ENCODE measurements at regions not wholly inside any gene's neighbourhood (a gene's known extent, or its start where the extent isn't known, plus 50 kb on each side); places are given as distances from the start of the nearest gene placed in this dataset.

DNA sequence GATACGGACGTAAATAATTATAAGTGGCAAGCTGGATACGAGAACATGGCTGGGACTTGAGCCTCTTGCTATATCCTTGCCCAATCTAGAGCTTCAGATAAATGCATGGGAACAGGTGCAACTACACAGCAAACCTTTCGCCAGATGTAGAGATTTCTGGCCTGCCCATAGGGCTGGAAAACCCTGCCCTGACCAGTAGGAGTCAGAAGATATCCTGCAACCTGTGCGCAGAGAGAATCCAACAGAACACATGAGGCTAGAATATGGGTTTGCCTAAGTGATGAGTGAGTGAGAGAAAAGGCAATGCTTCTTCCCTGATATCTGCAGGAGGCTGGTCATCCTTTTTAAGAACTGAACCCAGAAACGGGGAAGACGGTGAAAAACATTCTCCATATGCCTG, 805.3 kb upstream of the TENM3 start:
- Histone ChIP-seq H3K23ac (ENCODE audit: low read length) (no peak overlapping the region), H2AK5ac (ENCODE audit: low read length) (no peak overlapping the region), H3K4me1 (ENCODE audit: control insufficient read depth, low read depth, low read length) (no peaks in the 10 kb centered on the region), H3K27ac (ENCODE audit: low read depth, low read length) (no peak overlapping the region), H4K8ac (ENCODE audit: low read depth, low read length) (no peak overlapping the region), H2BK15ac (replicated peaks; ENCODE audit: low read depth) (no peak overlapping the region), H3K36me3 (ENCODE audit: control insufficient read depth, insufficient read depth, low read length) (no peaks in the 10 kb centered on the region), H2BK120ac (ENCODE audit: low read depth, low read length) (no peak overlapping the region), H2BK5ac (ENCODE audit: low read length) (no peak overlapping the region), H3K4me3 (ENCODE audit: low read length) (no peak overlapping the region), H3K27me3 (ENCODE audit: insufficient read depth, low read length, poor library complexity) (no peaks in the 10 kb centered on the region), H3K79me2 (ENCODE audit: control insufficient read depth, insufficient read depth, low read length) (no peaks in the 10 kb centered on the region), H3K56ac (ENCODE audit: low read length) (no peak overlapping the region), H4K5ac (ENCODE audit: low read length) (no peak overlapping the region), H3K9ac (ENCODE audit: low read length) (no peak overlapping the region), H3K18ac (ENCODE audit: low read length) (no peak overlapping the region), H3K4ac (ENCODE audit: low read depth, low read length) (no peak overlapping the region), H3K79me1 (ENCODE audit: low read length) (no peaks in the 10 kb centered on the region), H3K4me2 (ENCODE audit: low read length) (no peak overlapping the region)
- WGBS (ENCODE audit: extremely low coverage, insufficient coverage, low lambda C conversion rate) = no CpG with 5 or more reads among the region's 7 CpGs
- DNase-seq = peak; percentile 2

DNA sequence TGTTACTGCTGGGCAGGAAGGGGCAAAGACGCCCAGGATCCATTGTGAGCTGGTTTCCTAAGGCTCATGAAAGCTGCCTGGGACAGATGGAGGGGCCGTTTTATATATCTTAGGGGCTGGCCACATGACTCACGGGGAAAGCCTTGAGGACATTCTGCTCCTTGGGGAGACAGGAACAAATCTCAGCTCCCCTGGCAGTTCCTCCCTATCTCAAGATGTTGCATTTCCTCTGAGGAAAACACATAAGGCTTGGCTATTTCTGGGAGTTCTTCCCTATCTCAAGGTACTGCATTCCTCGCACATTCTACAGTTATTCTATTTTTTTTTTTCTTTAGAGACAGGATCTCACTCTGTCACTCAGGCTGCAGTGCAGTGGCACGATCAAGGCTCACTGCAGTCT, 804.6 kb upstream of the TENM3 start:
- DNase-seq = peak; percentile 2
- Histone ChIP-seq H3K18ac (ENCODE audit: low read length) (no peak overlapping the region), H3K23ac (ENCODE audit: low read length) (no peak overlapping the region), H3K36me3 (ENCODE audit: control insufficient read depth, insufficient read depth, low read length) (no peaks in the 10 kb centered on the region), H3K79me1 (ENCODE audit: low read length) (no peaks in the 10 kb centered on the region), H2BK5ac (ENCODE audit: low read length) (no peak overlapping the region), H4K5ac (ENCODE audit: low read length) (no peak overlapping the region), H2BK120ac (ENCODE audit: low read depth, low read length) (no peak overlapping the region), H3K4me3 (ENCODE audit: low read length) (no peak overlapping the region), H2BK15ac (replicated peaks; ENCODE audit: low read depth) (no peak overlapping the region), H4K8ac (ENCODE audit: low read depth, low read length) (no peak overlapping the region), H3K79me2 (ENCODE audit: control insufficient read depth, insufficient read depth, low read length) (no peaks in the 10 kb centered on the region), H3K4ac (ENCODE audit: low read depth, low read length) (no peak overlapping the region), H3K4me2 (ENCODE audit: low read length) (no peak overlapping the region), H3K27ac (ENCODE audit: low read depth, low read length) (no peak overlapping the region), H2AK5ac (ENCODE audit: low read length) (no peak overlapping the region), H3K4me1 (ENCODE audit: control insufficient read depth, low read depth, low read length) (no peaks in the 10 kb centered on the region), H3K27me3 (ENCODE audit: insufficient read depth, low read length, poor library complexity) (no peaks in the 10 kb centered on the region), H3K9ac (ENCODE audit: low read length) (no peak overlapping the region), H3K56ac (ENCODE audit: low read length) (no peak overlapping the region)
- WGBS (ENCODE audit: extremely low coverage, insufficient coverage, low lambda C conversion rate) = no CpG with 5 or more reads among the region's 5 CpGs

DNA sequence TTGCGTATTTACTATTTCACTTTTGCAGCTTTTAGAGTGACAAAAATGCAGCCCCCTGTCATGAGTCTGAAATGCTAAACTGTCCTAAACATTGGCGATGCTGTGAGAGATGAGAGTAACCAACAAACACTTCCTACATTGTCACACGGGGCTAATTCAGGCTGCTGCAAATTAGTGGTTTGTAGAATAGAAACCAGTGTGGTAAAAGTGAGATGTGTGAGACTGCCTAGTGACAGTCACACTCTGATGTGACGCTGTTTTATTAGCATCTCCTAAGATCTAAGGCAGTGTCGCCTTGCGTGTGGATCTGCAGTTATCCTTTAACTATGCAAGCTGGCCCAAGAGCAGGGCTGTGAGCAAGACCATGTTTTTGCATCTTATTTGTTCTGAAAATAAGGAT, 800.2 kb upstream of the TENM3 start:
- no CpG with 5 or more reads among the region's 6 CpGs for WGBS (ENCODE audit: extremely low coverage, insufficient coverage, low lambda C conversion rate)
- H2BK120ac ChIP-seq (ENCODE audit: low read depth, low read length) = no peak overlapping the region

DNA sequence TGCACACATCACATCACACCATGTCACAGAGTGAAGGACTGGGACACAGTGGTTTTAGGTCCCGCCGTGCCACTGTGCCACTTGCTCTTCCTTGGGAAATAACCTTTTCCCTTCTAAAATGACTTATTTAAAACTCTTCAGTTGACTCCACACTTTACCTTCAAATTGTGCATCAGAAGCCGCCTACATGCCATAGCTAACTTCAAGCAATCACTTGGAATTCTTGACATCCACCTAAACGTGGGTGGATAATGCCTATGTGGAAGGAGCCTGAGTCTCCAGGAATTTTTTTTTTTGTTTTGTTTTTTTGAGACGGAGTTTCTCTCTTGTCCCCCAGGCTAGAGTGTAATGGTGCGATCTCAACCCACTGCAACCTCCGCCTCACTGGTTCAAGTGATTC, 777.4 kb upstream of the TENM3 start:
- H4K5ac ChIP-seq (ENCODE audit: low read length) = no peak overlapping the region
- H3K23ac ChIP-seq (ENCODE audit: low read length) = no peak overlapping the region
- H3K79me2 ChIP-seq (ENCODE audit: control insufficient read depth, insufficient read depth, low read length) = no peaks in the 10 kb centered on the region
- H3K4me3 ChIP-seq (ENCODE audit: low read length) = no peak overlapping the region
- no peaks in the 10 kb centered on the region for H3K4me1 ChIP-seq (ENCODE audit: control insufficient read depth, low read depth, low read length)
- no peak overlapping the region for H4K8ac ChIP-seq (ENCODE audit: low read depth, low read length)
- no peak overlapping the region for H2AK5ac ChIP-seq (ENCODE audit: low read length)
- no peak overlapping the region for H3K18ac ChIP-seq (ENCODE audit: low read length)
- no peak overlapping the region for H3K4ac ChIP-seq (ENCODE audit: low read depth, low read length)
- no peaks in the 10 kb centered on the region for H3K27me3 ChIP-seq (ENCODE audit: insufficient read depth, low read length, poor library complexity)
- H3K56ac ChIP-seq (ENCODE audit: low read length) = no peak overlapping the region
- no peak overlapping the region for H3K9ac ChIP-seq (ENCODE audit: low read length)
- no peak overlapping the region for H3K4me2 ChIP-seq (ENCODE audit: low read length)
- H2BK5ac ChIP-seq (ENCODE audit: low read length) = no peak overlapping the region
- no peaks in the 10 kb centered on the region for H3K79me1 ChIP-seq (ENCODE audit: low read length)
- WGBS (ENCODE audit: extremely low coverage, insufficient coverage, low lambda C conversion rate) = no CpG with 5 or more reads among the region's 7 CpGs
- no peak overlapping the region for H2BK15ac ChIP-seq (replicated peaks; ENCODE audit: low read depth)
- DNase-seq = no peak
- no peak overlapping the region for H3K27ac ChIP-seq (ENCODE audit: low read depth, low read length)
- H2BK120ac ChIP-seq (ENCODE audit: low read depth, low read length) = no peak overlapping the region
- no peaks in the 10 kb centered on the region for H3K36me3 ChIP-seq (ENCODE audit: control insufficient read depth, insufficient read depth, low read length)

More for the DNA sequence above, 800.2 kb upstream of the TENM3 start:
- H3K56ac ChIP-seq (ENCODE audit: low read length) = no peak overlapping the region
- H2BK15ac ChIP-seq (replicated peaks; ENCODE audit: low read depth) = no peak overlapping the region
- H3K4ac ChIP-seq (ENCODE audit: low read depth, low read length) = no peak overlapping the region
- H3K36me3 ChIP-seq (ENCODE audit: control insufficient read depth, insufficient read depth, low read length) = no peaks in the 10 kb centered on the region
- no peak overlapping the region for H3K27ac ChIP-seq (ENCODE audit: low read depth, low read length)
- H3K4me1 ChIP-seq (ENCODE audit: control insufficient read depth, low read depth, low read length) = no peaks in the 10 kb centered on the region
- no peak overlapping the region for H4K5ac ChIP-seq (ENCODE audit: low read length)
- H3K4me2 ChIP-seq (ENCODE audit: low read length) = no peak overlapping the region
- H3K27me3 ChIP-seq (ENCODE audit: insufficient read depth, low read length, poor library complexity) = no peaks in the 10 kb centered on the region
- H3K4me3 ChIP-seq (ENCODE audit: low read length) = no peak overlapping the region
- no peak overlapping the region for H4K8ac ChIP-seq (ENCODE audit: low read depth, low read length)
- no peak overlapping the region for H3K18ac ChIP-seq (ENCODE audit: low read length)
- no peak overlapping the region for H3K9ac ChIP-seq (ENCODE audit: low read length)
- H3K79me2 ChIP-seq (ENCODE audit: control insufficient read depth, insufficient read depth, low read length) = no peaks in the 10 kb centered on the region
- no peak overlapping the region for H2BK5ac ChIP-seq (ENCODE audit: low read length)
- no peaks in the 10 kb centered on the region for H3K79me1 ChIP-seq (ENCODE audit: low read length)
- peak; percentile 40 for DNase-seq
- no peak overlapping the region for H2AK5ac ChIP-seq (ENCODE audit: low read length)
- no peak overlapping the region for H3K23ac ChIP-seq (ENCODE audit: low read length)

DNA sequence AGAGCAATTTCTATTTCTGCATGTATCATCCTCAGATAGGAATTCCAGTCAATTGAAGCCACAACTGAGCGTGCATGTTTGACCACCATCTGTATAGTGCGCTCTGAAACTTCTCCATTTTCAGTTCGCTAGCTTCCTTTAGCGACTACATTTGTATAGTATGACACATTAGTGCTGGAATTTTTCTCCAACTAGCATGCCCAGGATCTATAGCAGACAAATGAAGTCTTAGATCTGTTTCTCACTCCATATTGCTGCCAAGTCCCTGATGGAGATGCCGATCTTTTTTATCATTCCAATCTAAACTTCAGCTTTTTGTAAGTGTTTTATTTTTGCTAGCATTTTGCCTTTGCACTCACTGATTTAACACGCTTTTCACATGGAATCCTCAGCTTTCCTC, 774.8 kb upstream of the TENM3 start:
- Histone ChIP-seq H3K9ac (ENCODE audit: low read length) (no peak overlapping the region), H3K23ac (ENCODE audit: low read length) (no peak overlapping the region), H3K4ac (ENCODE audit: low read depth, low read length) (no peak overlapping the region), H3K18ac (ENCODE audit: low read length) (no peak overlapping the region), H2BK15ac (replicated peaks; ENCODE audit: low read depth) (no peak overlapping the region), H3K4me3 (ENCODE audit: low read length) (no peak overlapping the region), H4K5ac (ENCODE audit: low read length) (no peak overlapping the region), H3K4me2 (ENCODE audit: low read length) (no peak overlapping the region), H2AK5ac (ENCODE audit: low read length) (no peak overlapping the region), H3K79me1 (ENCODE audit: low read length) (no peaks in the 10 kb centered on the region), H3K27me3 (ENCODE audit: insufficient read depth, low read length, poor library complexity) (no peaks in the 10 kb centered on the region), H4K8ac (ENCODE audit: low read depth, low read length) (no peak overlapping the region), H3K36me3 (ENCODE audit: control insufficient read depth, insufficient read depth, low read length) (no peaks in the 10 kb centered on the region), H3K27ac (ENCODE audit: low read depth, low read length) (no peak overlapping the region), H2BK120ac (ENCODE audit: low read depth, low read length) (no peak overlapping the region), H3K4me1 (ENCODE audit: control insufficient read depth, low read depth, low read length) (no peaks in the 10 kb centered on the region), H2BK5ac (ENCODE audit: low read length) (no peak overlapping the region), H3K56ac (ENCODE audit: low read length) (no peak overlapping the region), H3K79me2 (ENCODE audit: control insufficient read depth, insufficient read depth, low read length) (no peaks in the 10 kb centered on the region)
- no CpG with 5 or more reads among the region's 6 CpGs for WGBS (ENCODE audit: extremely low coverage, insufficient coverage, low lambda C conversion rate)
- no peak for DNase-seq

DNA sequence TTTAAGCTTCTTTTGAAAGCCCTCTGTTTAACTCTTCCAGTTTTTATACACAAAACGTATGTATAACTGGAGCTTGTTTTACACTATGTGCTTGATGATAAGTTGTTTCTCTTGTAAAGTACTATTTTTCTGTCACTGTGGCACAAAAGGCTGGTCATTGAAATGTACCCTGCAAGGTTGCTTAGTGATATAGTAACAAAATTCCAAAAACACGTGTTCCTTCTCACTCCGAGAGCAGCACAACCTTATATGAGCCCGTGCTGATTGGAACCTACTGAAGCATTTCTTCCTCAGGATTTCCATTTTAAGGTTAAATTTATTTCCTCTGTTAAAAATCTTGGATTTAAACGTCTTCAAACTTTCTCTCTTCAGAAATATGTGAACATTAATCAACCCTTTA, 772.9 kb upstream of the TENM3 start:
- Histone ChIP-seq H3K36me3 (ENCODE audit: control insufficient read depth, insufficient read depth, low read length) (no peaks in the 10 kb centered on the region), H2BK120ac (ENCODE audit: low read depth, low read length) (no peak overlapping the region), H3K4me2 (ENCODE audit: low read length) (no peak overlapping the region), H3K4ac (ENCODE audit: low read depth, low read length) (no peak overlapping the region), H3K79me1 (ENCODE audit: low read length) (no peaks in the 10 kb centered on the region), H3K27ac (ENCODE audit: low read depth, low read length) (no peak overlapping the region), H2BK15ac (replicated peaks; ENCODE audit: low read depth) (no peak overlapping the region), H4K8ac (ENCODE audit: low read depth, low read length) (no peak overlapping the region), H3K4me3 (ENCODE audit: low read length) (no peak overlapping the region), H3K79me2 (ENCODE audit: control insufficient read depth, insufficient read depth, low read length) (no peaks in the 10 kb centered on the region), H3K18ac (ENCODE audit: low read length) (no peak overlapping the region), H3K23ac (ENCODE audit: low read length) (no peak overlapping the region), H3K27me3 (ENCODE audit: insufficient read depth, low read length, poor library complexity) (no peaks in the 10 kb centered on the region), H2BK5ac (ENCODE audit: low read length) (no peak overlapping the region), H2AK5ac (ENCODE audit: low read length) (no peak overlapping the region), H3K9ac (ENCODE audit: low read length) (no peak overlapping the region), H4K5ac (ENCODE audit: low read length) (no peak overlapping the region), H3K56ac (ENCODE audit: low read length) (no peak overlapping the region), H3K4me1 (ENCODE audit: control insufficient read depth, low read depth, low read length) (no peaks in the 10 kb centered on the region)
- no CpG with 5 or more reads among the region's 5 CpGs for WGBS (ENCODE audit: extremely low coverage, insufficient coverage, low lambda C conversion rate)
- no peak for DNase-seq

Data from mesendoderm (in vitro differentiated cells).